Hindlimb muscle (tissue), 1 donor: ENCODE measurements at regions not wholly inside any gene's neighbourhood (a gene's known extent, or its start where the extent isn't known, plus 50 kb on each side); places are given as distances from the start of the nearest gene placed in this dataset.
"Not testable (repeated sequence)": the region's sequence is repeated elsewhere in the genome, so short reads cannot be mapped to it uniquely, and the experiment has no call there.

Source experiments
- DNase-seq: peaks from one replicate; pipeline ENCODE4 v3.0.0-alpha.2; 2013

DNA sequence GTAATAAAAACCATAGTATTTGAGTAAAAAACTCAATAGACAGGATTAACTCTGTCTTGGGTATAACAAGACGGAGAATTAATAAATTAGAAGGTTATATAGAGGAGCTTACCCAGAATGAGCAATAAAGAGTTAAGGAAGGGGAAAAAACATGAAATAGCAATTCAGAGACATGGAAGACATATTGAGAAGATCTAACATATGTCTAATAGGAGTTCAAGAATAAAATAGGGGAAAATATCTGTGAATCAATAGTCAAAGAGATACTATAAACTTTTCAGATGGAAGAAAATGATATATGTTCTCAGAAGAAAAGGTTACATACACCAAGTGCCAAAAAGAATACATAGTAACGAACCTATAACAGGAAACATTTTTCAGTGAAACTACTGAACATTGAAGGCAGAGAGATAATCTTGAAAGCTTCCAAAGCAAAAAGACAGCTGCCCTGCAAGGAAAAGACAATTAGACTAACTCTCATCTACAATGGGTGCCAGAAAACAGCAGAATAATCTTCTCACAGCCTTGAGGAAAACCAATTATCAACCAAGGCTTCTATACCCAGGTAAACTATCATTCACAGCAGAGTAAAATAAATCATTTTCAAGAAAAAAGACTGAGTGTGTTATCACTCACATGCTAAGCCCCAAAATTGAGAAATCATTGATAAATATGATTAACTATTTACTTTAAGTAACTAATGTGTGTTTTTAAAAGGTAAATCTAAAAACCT, 106.0 kb downstream of the ENC1 start:
- no peak for DNase-seq

- no peak for DNase-seq
Observed at GRCh38 chr5:74530326-74531050, 110.0 kb downstream of the ENC1 start.

DNA sequence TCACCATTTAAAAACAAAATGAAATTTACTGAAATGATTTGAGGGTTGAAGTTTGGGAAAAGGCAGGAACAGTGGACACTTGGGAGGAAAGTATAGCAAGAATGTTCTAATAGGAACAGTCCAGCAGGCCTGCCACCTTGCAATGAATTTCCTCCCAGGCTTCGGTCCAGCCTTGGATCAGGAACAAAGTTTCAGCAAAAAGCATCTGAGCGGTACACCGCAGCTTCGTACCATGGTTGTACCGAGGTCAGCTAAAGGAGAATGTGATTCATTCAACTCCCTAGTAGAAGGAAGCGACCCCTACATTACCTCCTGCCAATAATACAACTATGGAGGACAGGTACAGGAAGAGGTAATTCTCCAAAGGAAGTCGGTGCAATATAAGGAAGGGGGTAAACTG, 111.4 kb downstream of the ENC1 start:
- DNase-seq = no peak

GRCh38 chr5:74526111-74526510, 114.4 kb downstream of the ENC1 start:
- no peak for DNase-seq

- not testable (repeated sequence) for DNase-seq
Observed at GRCh38 chr5:74524767-74525166, 115.8 kb downstream of the ENC1 start.

DNA sequence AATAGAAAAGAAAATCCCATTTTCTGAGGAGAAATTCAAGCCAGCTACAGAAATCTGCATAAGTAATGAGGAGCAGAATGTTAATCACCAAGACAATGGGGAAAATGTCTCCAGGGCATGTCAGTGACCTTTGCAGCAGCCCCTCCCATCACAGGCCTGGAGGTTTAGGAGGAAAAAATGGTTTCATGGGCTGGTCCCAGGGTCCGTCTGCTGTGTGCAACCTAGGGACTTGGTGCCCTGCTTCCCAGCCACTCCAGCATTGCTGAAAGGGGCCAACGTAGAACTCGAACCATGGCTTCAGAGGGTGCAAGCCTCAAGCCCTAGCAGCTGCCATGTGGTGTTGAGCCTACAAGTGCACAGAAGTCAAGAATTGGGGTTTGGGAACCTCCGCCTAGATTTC, 116.8 kb downstream of the ENC1 start:
- DNase-seq = not testable (repeated sequence)

- DNase-seq = not testable (repeated sequence)
Observed at GRCh38 chr5:74522838-74523237, 117.7 kb downstream of the ENC1 start.

DNA sequence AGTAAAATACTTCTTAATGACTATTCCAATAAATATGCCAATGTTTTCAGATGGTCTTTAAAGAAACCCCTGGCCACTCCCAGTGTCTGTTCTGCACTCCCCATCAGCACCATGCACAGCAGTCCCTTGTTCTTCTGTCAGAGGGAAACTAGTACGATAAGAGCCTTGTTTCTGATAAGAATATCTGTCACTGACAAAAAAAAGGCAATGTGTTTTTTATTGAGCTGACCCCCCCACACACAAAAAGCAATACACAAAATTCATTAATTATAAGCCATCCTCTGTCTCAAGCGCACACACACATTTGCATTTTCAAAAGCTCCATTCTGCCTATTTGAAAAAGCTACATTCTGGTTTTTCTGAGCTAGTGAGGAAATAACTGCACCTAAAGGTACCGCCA, 119.1 kb downstream of the ENC1 start:
- no peak for DNase-seq

DNA sequence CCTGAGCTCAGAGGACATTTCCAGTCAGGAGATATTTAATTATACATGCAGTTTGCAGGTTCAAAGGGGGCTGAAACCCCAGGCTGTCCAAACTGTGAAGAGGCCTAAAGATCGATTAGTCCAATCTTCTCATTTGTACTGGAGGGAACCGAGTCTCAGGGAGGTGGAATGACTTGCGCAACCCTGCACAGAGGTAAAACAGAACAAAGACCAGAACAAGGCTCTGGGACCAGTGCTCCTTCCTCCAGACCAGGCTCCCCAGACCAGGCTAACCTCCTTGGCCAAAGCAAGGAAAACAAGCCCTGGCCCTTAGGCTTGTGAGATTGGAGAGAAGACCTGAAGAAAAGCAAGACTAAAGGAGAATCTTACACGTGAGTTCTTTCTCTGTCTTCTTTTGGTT, 120.8 kb downstream of the ENC1 start:
- no peak for DNase-seq

DNA sequence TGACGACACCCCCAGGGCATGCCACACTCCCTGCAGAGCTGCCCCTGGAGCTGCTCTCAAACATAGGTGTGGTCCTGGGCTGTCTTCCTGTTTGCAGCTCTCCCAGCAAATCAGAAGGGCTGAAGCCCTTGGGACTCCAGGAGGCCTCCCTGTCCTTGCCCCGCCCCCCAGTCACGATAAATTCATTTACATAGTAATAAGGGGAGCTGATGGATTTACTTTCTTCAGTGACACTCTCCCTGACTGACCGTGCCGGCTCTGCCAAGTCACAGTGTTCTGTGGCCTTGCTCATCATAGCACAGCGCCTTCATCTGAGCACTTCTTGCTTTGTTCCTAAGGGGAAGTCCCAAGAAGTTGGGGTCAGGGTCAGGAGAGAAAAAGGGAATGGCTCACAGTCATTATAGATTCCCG, 121.4 kb downstream of the ENC1 start:
- no peak for DNase-seq

- no peak for DNase-seq
Observed at GRCh38 chr5:74517700-74518099, 122.8 kb downstream of the ENC1 start.

DNA sequence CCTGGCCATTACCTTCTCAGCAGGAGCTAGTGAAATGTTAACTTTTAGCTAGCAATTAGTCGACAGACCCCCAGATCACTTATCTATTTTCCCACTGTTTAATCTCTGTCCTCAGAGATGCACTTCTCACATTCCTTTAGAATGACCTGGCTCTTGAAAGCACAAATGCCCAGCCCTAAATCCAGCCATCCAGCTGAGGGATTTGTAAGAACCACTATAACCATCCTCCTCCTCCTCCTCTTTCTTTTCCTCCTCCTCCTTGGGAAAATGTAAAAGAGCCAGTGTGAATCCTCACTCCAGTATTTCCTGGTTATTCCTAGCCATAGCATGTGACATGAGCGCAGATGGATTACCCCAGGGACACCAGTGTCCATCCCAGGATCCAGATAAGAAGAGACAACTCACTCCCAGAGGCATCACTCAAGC, 124.3 kb downstream of the ENC1 start:
- no peak for DNase-seq

GRCh38 chr5:74514888-74515551, 125.5 kb downstream of the ENC1 start:
- no peak for DNase-seq

GRCh38 chr5:74511770-74512169, 128.8 kb downstream of the ENC1 start:
- not testable (repeated sequence) for DNase-seq

DNA sequence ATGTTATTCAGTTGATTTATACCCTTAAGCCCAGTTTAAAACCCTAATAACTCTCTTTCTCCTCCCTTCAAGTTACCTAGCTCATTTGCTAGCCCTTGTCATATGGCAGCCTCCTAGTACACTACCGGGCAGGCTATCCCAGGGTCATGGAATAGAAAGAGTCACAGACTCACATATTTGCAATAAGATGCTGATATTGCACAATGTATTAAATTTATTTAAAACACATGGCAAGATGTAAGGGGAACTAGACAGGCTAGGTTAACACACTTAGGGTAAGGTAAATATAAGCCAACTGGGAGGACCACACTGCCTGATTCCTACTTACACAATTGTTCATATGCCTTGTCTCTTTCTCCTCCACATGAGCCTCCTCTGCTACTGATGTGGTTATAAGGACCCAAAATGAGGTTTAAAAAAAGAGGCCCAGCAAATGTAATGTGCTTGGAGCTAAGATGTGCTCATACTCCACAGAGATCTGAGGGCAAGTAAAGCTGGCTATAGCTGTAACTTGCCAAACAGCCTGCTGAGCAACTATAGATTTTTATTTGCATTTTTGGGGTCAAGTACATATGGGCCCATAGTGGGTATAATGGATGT, 130.0 kb downstream of the ENC1 start:
- DNase-seq = no peak

DNA sequence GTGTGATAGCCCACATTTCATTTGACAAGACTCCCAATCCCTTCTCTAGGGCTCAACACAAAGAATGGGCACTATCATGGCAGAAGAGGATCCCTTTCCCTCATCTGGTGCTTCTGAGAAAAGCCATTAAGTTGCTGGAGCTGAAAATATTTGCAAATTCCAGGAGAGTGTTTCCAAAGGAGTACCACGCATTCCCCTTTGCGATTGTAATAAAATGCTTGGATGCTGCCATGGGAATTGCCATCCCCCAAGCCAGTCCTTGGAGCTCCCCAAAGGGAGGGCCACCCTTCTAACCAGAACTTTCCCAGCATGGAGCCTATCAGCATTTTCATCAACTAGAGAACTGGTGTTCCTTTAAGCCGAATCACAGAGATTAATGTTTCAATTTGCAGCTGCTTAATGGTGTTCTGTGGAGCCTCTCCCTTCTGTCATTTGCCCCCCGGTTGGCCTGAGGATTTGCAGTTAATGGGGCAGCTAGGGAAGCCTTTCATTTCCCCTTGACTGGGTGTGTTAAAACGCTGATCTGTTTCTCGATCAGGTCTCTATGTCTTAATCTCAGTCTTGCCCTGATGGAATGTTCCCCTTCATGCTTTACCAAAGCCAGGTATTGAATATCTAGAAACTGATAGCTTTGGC, 133.0 kb downstream of the ENC1 start:
- DNase-seq = no peak

DNA sequence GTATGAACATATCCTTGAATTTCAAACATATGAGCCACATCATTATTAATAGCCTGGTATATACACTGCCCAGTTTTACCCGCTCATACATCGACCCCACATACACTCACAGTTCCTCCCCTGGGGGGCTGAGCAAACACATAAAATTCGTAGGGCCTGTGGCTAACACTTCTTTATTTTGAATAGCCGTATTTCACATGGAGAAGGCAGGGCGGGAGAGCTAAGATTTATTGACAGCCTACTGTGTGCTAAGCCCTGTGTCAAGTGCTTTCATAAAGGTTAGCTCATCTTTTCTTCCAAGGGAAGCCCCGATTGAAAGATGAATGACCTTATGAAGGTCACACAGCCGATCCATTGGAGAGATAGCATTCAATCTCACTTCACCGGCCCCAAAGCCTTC, 134.4 kb downstream of the ENC1 start:
- DNase-seq = no peak

DNA sequence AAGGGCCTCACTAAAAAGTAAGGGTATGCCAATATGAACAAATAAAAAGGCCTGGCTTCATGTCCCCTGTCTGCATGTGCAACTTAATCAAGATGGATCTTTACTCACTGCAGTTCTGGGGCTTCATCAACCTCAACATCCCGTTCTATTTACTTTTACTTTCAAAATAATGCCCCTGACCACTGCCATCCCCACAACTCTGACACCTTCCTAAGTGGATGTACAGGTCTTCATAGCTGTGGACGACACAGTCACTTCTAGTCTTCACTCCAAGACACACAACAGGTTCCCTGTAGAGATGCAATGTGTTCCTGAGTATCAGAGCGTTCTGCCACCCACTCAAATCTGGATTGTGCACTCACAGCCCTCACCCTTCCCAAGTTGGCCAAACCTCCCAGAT, 136.1 kb downstream of the ENC1 start:
- no peak for DNase-seq

- no peak for DNase-seq
Observed at GRCh38 chr5:74502479-74502950, 138.0 kb downstream of the ENC1 start.

DNA sequence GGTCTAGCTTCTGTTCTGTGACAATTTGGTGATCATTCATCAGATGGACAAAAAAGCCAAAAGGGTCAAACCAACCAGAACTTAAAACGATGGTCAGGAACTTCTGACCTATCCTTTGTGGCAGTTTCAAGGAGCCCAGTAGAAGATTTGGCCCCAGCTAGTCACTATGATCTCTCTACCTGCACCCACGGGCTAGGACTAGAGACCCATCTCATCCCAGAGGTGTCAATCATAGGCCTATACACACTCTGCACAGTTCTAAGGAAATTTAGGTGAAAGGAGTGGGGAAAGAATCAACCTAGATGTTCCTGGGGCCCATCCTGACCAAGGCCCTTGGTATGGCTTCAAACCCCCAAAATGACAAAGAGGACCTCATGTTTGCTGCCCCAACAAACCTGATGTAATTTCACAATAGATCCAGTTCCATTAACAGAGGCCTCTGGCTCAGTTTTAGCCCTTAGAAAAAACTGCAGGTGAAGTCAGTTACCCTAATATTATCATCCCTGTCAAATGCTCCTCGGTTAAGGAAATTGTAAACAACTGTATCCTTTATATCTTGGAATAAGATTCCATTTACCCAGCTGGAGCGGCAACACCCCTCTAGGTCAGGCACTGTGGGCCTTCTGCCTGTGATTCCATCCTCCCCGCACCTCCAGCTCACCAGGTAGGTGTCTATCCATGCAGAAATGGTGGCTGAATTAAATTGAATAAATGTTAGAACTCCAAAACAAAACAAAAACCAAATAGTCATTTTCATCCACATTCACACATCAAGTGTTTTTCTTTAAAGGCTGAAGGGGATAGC, 138.7 kb downstream of the ENC1 start:
- DNase-seq = no peak

DNA sequence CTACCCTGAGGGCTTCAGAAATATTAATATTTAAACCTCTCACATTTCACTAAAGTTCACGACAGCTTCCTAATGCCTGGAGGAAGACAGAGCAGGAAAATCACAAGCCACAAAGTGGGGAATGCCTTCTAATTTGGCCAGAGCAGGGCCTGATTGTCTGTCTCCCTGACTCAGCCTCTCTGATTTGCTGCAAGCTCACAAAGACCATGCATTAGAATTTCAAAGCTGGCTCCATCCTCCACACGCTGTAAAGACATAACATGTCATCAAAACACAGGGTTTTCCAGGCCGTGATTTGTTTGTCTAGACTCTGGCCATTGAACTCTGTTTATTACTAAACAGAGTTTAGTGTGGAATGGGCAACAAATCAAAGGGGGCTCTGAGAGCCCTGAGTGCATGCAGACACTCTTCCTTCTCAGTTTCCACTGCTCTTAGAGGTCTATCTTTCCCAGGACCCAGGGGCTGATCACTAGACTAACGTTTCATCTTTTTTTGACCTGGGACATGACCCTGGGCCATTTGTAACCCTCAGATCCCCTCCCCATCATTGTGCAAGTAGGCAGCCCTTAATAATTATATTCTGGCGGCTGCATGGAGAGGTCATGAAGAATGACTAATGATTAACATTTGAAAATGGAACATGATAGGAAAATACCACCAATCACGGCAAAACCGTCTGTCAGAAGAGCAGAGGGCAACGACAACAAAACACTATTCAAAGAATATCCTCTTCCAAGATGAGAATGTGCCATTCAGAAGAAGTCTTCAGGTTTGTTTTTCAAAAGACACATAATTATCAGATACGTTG, 140.2 kb downstream of the ENC1 start:
- no peak for DNase-seq
